Erythroblast (primary cell): ENCODE measurements at regions not wholly inside any gene's neighbourhood (a gene's known extent, or its start where the extent isn't known, plus 50 kb on each side); places are given as distances from the start of the nearest gene placed in this dataset.

ENCODE experiments used
- GATA1 ChIP-seq: IDR thresholded peaks from 2 replicates; pipeline ENCODE4 v1.6.1; 2011; ENCODE audit warnings: low read depth, mild to moderate bottlenecking, control low read depth, low read length, moderate library complexity
- POLR2A ChIP-seq: IDR thresholded peaks from 2 replicates; pipeline ENCODE4 v1.6.1; 2011; ENCODE audit warnings: mild to moderate bottlenecking, low read length

GRCh38 chr7:128168667-128169210 lies 72.3 kb upstream of the LEP start:
- TF ChIP-seq POLR2A, result no peak
- no peak for TF ChIP-seq GATA1
